ENCODE measurements at regions not wholly inside any gene's neighbourhood (a gene's known extent, or its start where the extent isn't known, plus 50 kb on each side); places are given as distances from the start of the nearest gene placed in this dataset.

DNA sequence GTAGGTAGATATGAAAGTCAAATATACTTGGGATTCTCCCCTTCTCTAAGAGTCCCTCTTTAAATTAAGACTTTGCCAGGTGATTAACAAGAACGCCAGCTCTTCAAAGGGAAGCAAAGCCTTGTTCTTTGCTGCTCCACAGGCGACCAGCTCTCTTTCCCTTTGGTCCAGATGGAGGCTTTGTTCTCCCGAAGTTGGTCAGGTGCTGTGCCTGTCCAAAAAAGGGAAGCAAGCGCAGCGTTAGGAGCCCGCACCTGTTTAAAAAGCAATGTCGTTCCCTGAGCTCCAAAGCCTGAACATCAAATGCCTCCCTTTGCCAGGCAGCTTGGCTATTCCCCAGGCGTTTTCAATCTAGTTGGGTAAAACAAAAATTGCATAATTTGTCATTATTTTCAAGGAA is 1913.1 kb upstream of the PIK3C3 start:
- no peak overlapping the region for H3K4me3 Mint-ChIP-seq
- H3K9me3 Mint-ChIP-seq, result no peaks in the 10 kb centered on the region
- H3K27me3 ChIP-seq (ENCODE audit: insufficient read depth), result no peaks in the 10 kb centered on the region
- no peak overlapping the region for H3K27ac Mint-ChIP-seq
- no peaks in the 10 kb centered on the region for H4K20me1 ChIP-seq (replicated peaks; ENCODE audit: insufficient read depth)
- H3K79me2 ChIP-seq (replicated peaks; ENCODE audit: insufficient read depth), result no peaks in the 10 kb centered on the region
- no peak overlapping the region for H3K4me3 ChIP-seq
- no peak overlapping the region for H3K4me2 ChIP-seq
- DNase-seq (ENCODE audit: low spot score) (peak; percentile 37), ATAC-seq (peak; percentile 76)
- no peaks in the 10 kb centered on the region for H3K4me1 ChIP-seq (ENCODE audit: insufficient read depth)
- H3K36me3 ChIP-seq (ENCODE audit: insufficient read depth), result no peaks in the 10 kb centered on the region
- H3K36me3 Mint-ChIP-seq (ENCODE audit: low read depth), result no peaks in the 10 kb centered on the region
- no peaks in the 10 kb centered on the region for H3K9me2 ChIP-seq (ENCODE audit: insufficient read depth)
- H3F3A ChIP-seq (replicated peaks; ENCODE audit: low read depth), result no peaks in the 10 kb centered on the region
- no peak overlapping the region for H3K27ac ChIP-seq (ENCODE audit: low read depth)
- 0 out of 2 replicates have a peak overlapping the region, but pooled peaks have one; percentile 1 for H2AFZ ChIP-seq
- TF ChIP-seq STAT1 (IDR thresholded peaks at IDR 0.05; ENCODE audit: unreplicated experiment), result no peak
- TF ChIP-seq, protein P1, sequence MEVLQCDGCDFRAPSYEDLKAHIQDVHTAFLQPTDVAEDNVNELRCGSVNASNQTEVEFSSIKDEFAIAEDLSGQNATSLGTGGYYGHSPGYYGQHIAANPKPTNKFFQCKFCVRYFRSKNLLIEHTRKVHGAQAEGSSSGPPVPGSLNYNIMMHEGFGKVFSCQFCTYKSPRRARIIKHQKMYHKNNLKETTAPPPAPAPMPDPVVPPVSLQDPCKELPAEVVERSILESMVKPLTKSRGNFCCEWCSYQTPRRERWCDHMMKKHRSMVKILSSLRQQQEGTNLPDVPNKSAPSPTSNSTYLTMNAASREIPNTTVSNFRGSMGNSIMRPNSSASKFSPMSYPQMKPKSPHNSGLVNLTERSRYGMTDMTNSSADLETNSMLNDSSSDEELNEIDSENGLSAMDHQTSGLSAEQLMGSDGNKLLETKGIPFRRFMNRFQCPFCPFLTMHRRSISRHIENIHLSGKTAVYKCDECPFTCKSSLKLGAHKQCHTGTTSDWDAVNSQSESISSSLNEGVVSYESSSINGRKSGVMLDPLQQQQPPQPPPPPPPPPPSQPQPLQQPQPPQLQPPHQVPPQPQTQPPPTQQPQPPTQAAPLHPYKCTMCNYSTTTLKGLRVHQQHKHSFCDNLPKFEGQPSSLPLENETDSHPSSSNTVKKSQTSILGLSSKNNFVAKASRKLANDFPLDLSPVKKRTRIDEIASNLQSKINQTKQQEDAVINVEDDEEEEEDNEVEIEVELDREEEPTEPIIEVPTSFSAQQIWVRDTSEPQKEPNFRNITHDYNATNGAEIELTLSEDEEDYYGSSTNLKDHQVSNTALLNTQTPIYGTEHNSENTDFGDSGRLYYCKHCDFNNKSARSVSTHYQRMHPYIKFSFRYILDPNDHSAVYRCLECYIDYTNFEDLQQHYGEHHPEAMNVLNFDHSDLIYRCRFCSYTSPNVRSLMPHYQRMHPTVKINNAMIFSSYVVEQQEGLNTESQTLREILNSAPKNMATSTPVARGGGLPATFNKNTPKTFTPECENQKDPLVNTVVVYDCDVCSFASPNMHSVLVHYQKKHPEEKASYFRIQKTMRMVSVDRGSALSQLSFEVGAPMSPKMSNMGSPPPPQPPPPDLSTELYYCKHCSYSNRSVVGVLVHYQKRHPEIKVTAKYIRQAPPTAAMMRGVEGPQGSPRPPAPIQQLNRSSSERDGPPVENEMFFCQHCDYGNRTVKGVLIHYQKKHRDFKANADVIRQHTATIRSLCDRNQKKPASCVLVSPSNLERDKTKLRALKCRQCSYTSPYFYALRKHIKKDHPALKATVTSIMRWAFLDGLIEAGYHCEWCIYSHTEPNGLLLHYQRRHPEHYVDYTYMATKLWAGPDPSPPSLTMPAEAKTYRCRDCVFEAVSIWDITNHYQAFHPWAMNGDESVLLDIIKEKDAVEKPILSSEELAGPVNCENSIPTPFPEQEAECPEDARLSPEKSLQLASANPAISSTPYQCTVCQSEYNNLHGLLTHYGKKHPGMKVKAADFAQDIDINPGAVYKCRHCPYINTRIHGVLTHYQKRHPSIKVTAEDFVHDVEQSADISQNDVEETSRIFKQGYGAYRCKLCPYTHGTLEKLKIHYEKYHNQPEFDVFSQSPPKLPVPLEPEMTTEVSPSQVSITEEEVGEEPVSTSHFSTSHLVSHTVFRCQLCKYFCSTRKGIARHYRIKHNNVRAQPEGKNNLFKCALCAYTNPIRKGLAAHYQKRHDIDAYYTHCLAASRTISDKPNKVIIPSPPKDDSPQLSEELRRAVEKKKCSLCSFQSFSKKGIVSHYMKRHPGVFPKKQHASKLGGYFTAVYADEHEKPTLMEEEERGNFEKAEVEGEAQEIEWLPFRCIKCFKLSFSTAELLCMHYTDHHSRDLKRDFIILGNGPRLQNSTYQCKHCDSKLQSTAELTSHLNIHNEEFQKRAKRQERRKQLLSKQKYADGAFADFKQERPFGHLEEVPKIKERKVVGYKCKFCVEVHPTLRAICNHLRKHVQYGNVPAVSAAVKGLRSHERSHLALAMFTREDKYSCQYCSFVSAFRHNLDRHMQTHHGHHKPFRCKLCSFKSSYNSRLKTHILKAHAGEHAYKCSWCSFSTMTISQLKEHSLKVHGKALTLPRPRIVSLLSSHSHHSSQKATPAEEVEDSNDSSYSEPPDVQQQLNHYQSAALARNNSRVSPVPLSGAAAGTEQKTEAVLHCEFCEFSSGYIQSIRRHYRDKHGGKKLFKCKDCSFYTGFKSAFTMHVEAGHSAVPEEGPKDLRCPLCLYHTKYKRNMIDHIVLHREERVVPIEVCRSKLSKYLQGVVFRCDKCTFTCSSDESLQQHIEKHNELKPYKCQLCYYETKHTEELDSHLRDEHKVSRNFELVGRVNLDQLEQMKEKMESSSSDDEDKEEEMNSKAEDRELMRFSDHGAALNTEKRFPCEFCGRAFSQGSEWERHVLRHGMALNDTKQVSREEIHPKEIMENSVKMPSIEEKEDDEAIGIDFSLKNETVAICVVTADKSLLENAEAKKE (CRISPR knock-in tag; IDR thresholded peaks at IDR 0.05), result no peak
- H3K27me3 Mint-ChIP-seq (ENCODE audit: insufficient read depth, low read depth, poor library complexity), result peaks cover 1% of the 10 kb centered on the region
- peaks cover 2% of the 10 kb centered on the region; the same call in 1 of the 3 replicates for H3K4me1 Mint-ChIP-seq

DNA sequence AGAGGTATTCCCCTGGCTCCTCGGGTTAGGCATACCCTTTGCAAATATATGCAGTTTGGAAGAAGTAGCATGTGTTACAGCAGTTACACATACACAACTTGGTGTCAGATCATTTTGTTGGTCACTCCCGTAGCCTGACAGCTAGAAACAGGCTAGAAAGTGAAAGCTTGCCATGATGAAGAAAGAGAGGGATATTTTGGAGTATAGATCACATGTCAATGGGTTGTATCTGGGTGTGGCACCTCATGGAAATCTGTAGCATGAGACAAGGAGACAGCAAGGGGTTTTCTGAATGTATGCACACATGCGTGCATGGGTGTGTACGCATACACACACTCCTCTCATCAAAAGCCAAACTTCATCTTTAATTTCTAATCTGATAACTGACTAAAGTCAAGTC is 1914.5 kb upstream of the PIK3C3 start:
- Histone ChIP-seq H3K4me2 (no peak overlapping the region), H3F3A (replicated peaks; ENCODE audit: low read depth) (no peaks in the 10 kb centered on the region), H3K9me2 (ENCODE audit: insufficient read depth) (no peaks in the 10 kb centered on the region), H2AFZ (no peak overlapping the region), H4K20me1 (replicated peaks; ENCODE audit: insufficient read depth) (no peaks in the 10 kb centered on the region), H3K79me2 (replicated peaks; ENCODE audit: insufficient read depth) (no peaks in the 10 kb centered on the region), H3K27ac (ENCODE audit: low read depth) (no peak overlapping the region), H3K4me1 (ENCODE audit: insufficient read depth) (no peaks in the 10 kb centered on the region), H3K36me3 (ENCODE audit: insufficient read depth) (no peaks in the 10 kb centered on the region), H3K27me3 (ENCODE audit: insufficient read depth) (no peaks in the 10 kb centered on the region), H3K4me3 (no peak overlapping the region)
- ATAC-seq, result no peak
- no peaks in the 10 kb centered on the region; the same call in 2 of the 3 replicates for H3K9me3 Mint-ChIP-seq
- H3K4me1 Mint-ChIP-seq, result peaks cover 2% of the 10 kb centered on the region; the same call in 1 of the 3 replicates
- no peaks in the 10 kb centered on the region for H3K27me3 Mint-ChIP-seq (ENCODE audit: insufficient read depth, low read depth, poor library complexity)
- H3K27ac Mint-ChIP-seq, result no peak overlapping the region
- no peak overlapping the region for H3K4me3 Mint-ChIP-seq
- DNase-seq (ENCODE audit: low spot score), result no peak
- no peaks in the 10 kb centered on the region for H3K36me3 Mint-ChIP-seq (ENCODE audit: low read depth)
- TF ChIP-seq STAT1 (IDR thresholded peaks at IDR 0.05; ENCODE audit: unreplicated experiment), result no peak
- no peak for TF ChIP-seq POLR2AphosphoS5 (IDR thresholded peaks at IDR 0.05; ENCODE audit: low read depth)
- TF ChIP-seq JUNB (IDR thresholded peaks at IDR 0.05; ENCODE audit: unreplicated experiment), result no peak
- TF ChIP-seq NANOG (IDR thresholded peaks at IDR 0.05; ENCODE audit: borderline replicate concordance), result no peak
- TF ChIP-seq, protein P2, sequence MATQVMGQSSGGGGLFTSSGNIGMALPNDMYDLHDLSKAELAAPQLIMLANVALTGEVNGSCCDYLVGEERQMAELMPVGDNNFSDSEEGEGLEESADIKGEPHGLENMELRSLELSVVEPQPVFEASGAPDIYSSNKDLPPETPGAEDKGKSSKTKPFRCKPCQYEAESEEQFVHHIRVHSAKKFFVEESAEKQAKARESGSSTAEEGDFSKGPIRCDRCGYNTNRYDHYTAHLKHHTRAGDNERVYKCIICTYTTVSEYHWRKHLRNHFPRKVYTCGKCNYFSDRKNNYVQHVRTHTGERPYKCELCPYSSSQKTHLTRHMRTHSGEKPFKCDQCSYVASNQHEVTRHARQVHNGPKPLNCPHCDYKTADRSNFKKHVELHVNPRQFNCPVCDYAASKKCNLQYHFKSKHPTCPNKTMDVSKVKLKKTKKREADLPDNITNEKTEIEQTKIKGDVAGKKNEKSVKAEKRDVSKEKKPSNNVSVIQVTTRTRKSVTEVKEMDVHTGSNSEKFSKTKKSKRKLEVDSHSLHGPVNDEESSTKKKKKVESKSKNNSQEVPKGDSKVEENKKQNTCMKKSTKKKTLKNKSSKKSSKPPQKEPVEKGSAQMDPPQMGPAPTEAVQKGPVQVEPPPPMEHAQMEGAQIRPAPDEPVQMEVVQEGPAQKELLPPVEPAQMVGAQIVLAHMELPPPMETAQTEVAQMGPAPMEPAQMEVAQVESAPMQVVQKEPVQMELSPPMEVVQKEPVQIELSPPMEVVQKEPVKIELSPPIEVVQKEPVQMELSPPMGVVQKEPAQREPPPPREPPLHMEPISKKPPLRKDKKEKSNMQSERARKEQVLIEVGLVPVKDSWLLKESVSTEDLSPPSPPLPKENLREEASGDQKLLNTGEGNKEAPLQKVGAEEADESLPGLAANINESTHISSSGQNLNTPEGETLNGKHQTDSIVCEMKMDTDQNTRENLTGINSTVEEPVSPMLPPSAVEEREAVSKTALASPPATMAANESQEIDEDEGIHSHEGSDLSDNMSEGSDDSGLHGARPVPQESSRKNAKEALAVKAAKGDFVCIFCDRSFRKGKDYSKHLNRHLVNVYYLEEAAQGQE (IDR thresholded peaks at IDR 0.05; ENCODE audit: unreplicated experiment), result no peak
- TF ChIP-seq, protein P3, sequence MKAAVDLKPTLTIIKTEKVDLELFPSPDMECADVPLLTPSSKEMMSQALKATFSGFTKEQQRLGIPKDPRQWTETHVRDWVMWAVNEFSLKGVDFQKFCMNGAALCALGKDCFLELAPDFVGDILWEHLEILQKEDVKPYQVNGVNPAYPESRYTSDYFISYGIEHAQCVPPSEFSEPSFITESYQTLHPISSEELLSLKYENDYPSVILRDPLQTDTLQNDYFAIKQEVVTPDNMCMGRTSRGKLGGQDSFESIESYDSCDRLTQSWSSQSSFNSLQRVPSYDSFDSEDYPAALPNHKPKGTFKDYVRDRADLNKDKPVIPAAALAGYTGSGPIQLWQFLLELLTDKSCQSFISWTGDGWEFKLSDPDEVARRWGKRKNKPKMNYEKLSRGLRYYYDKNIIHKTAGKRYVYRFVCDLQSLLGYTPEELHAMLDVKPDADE (IDR thresholded peaks at IDR 0.05), result no peak

Measured in GM23338 (cell line).